ENCODE measurements at regions not wholly inside any gene's neighbourhood (a gene's known extent, or its start where the extent isn't known, plus 50 kb on each side); places are given as distances from the start of the nearest gene placed in this dataset.

DNA sequence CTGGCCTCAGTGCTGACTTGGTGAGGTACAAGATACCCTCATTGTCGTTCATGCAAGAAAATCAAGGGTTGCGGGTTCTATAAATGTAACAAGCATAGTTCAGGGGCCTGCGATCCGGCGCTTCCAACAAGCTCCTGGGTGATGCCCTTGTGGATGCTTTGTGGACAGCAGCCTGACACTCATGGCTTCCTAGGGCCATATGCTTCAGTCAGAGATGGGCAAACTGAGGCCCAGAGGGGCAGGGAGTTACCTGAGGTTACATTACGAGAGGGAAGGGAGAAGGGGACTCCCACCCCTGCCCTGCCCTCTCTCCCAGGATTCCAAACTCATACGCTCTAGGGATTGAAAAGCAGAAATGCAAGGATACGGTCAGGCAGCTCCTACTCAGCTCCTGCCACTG lies 296.3 kb upstream of the ZMIZ1 start:
- TF ChIP-seq CTCF (IDR thresholded peaks at IDR 0.05) (no peak), POLR2A (IDR thresholded peaks at IDR 0.05) (no peak), EP300 (IDR thresholded peaks at IDR 0.05) (no peak)

Measured in tibial nerve (tissue), 4 donors.